Hepatocyte (in vitro differentiated cells): ENCODE measurements at regions not wholly inside any gene's neighbourhood (a gene's known extent, or its start where the extent isn't known, plus 50 kb on each side); places are given as distances from the start of the nearest gene placed in this dataset.

Experiments
- DNase-seq: peaks from one replicate; pipeline ENCODE4 v3.0.0-alpha.2; 2016; ENCODE audit warnings: low spot score
- H2AFZ ChIP-seq: fragments of 200-600 bp; sonication (generic); 2 replicates; pipeline ENCODE4 v1.6.0; 2016; ENCODE audit warnings: antibody characterized with exemption, mild to moderate bottlenecking
- H3K27ac ChIP-seq: fragments of 200-600 bp; sonication (generic); 2 replicates; pipeline ENCODE4 v1.5.1; 2016; ENCODE audit warnings: mild to moderate bottlenecking
- H3K27me3 ChIP-seq: fragments of 200-600 bp; sonication (generic); 2 replicates; pipeline ENCODE4 v1.6.1; 2016
- H3K36me3 ChIP-seq: fragments of 200-600 bp; sonication (generic); replicated peaks from 2 replicates; pipeline ENCODE4 v1.5.1; 2016; ENCODE audit warnings: low read depth; ENCODE audit not compliant: insufficient read depth
- H3K4me1 ChIP-seq: fragments of 200-600 bp; sonication (generic); 2 replicates; pipeline ENCODE4 v1.5.1; 2016; ENCODE audit warnings: mild to moderate bottlenecking, moderate library complexity; ENCODE audit not compliant: insufficient read depth
- H3K4me2 ChIP-seq: fragments of 200-600 bp; sonication (generic); 2 replicates; pipeline ENCODE4 v1.6.0; 2016
- H3K4me3 ChIP-seq: fragments of 200-600 bp; sonication (generic); 2 replicates; pipeline ENCODE4 v1.5.1; 2016; ENCODE audit warnings: mild to moderate bottlenecking
- H3K79me2 ChIP-seq: fragments of 200-600 bp; sonication (generic); 2 replicates; pipeline ENCODE4 v1.6.0; 2017; ENCODE audit warnings: mild to moderate bottlenecking
- H3K9me2 ChIP-seq: fragments of 200-600 bp; sonication (generic); replicated peaks from 2 replicates; pipeline ENCODE4 v1.6.0; 2017; ENCODE audit warnings: mild to moderate bottlenecking; ENCODE audit not compliant: insufficient read depth
- H3K9me3 ChIP-seq: fragments of 200-600 bp; sonication (generic); 2 replicates; pipeline ENCODE4 v1.5.1; 2016; ENCODE audit warnings: low read depth, mild to moderate bottlenecking
- H4K20me1 ChIP-seq: fragments of 200-600 bp; sonication (generic); 2 replicates; pipeline ENCODE4 v1.6.0; 2016; ENCODE audit warnings: mild to moderate bottlenecking; ENCODE audit not compliant: insufficient read depth, poor library complexity, severe bottlenecking
- EZH2 ChIP-seq: fragments of 200-600 bp; sonication (generic); IDR thresholded peaks from 2 replicates; pipeline ENCODE4 v1.6.1; 2016; ENCODE audit warnings: antibody characterized with exemption, mild to moderate bottlenecking, borderline replicate concordance
- EZH2phosphoT487 ChIP-seq: fragments of 200-600 bp; sonication (generic); IDR thresholded peaks from one replicate; pipeline ENCODE4 v1.6.1; 2018; ENCODE audit warnings: antibody characterized with exemption, mild to moderate bottlenecking, low read depth, moderate library complexity; ENCODE audit not compliant: unreplicated experiment, severe bottlenecking
- WGBS: methylation state at CpG from one replicate; pipeline ENCODE4 v1.1.6; 2016; ENCODE audit warnings: low lambda C conversion rate; ENCODE audit errors: missing lambda C conversion rate; 5-methylcytosine and 5-hydroxymethylcytosine counted together
- TF ChIP-seq, protein P1 (sequence below): fragments of 200-600 bp; sonication (generic); IDR thresholded peaks from 2 replicates; pipeline ENCODE4 v1.5.1; 2016; ENCODE audit warnings: antibody characterized with exemption, mild to moderate bottlenecking; ENCODE audit not compliant: poor library complexity

DNA sequence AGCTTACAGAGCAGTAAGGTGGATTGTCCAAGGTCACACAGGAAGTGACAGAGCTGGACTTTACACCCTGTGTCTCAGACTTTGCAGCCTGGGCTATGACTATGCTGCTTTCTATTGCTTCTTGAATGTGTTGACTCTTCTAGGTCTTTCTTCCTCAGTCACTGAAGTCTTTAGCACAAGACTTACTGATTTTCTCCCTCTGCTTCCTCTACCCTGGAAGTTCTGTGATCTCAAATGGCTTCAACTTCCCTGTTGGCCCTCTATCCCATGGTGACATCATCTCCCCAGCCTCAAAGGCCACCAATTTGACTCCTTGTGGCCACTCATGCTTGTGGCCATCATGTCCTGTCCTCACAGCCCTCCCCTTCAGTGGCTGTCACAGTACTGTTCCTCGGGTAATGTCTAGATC, 181.3 kb downstream of the HS3ST3A1 start:
- Histone ChIP-seq H3K9me3 (no peaks in the 10 kb centered on the region), H3K9me2 (no peaks in the 10 kb centered on the region), H2AFZ (no peak overlapping the region), H3K27ac (peak overlapping the region; percentile 97), H3K36me3 (no peaks in the 10 kb centered on the region), H3K4me3 (no peak overlapping the region), H3K4me1 (peaks cover 16% of the 10 kb centered on the region), H3K27me3 (no peaks in the 10 kb centered on the region), H3K4me2 (no peak overlapping the region), H3K79me2 (no peaks in the 10 kb centered on the region), H4K20me1 (no peaks in the 10 kb centered on the region)
- DNase-seq = peak; percentile 41
- 100% methylated on average over 1 of the region's 1 CpG for WGBS
- TF ChIP-seq, protein P1, sequence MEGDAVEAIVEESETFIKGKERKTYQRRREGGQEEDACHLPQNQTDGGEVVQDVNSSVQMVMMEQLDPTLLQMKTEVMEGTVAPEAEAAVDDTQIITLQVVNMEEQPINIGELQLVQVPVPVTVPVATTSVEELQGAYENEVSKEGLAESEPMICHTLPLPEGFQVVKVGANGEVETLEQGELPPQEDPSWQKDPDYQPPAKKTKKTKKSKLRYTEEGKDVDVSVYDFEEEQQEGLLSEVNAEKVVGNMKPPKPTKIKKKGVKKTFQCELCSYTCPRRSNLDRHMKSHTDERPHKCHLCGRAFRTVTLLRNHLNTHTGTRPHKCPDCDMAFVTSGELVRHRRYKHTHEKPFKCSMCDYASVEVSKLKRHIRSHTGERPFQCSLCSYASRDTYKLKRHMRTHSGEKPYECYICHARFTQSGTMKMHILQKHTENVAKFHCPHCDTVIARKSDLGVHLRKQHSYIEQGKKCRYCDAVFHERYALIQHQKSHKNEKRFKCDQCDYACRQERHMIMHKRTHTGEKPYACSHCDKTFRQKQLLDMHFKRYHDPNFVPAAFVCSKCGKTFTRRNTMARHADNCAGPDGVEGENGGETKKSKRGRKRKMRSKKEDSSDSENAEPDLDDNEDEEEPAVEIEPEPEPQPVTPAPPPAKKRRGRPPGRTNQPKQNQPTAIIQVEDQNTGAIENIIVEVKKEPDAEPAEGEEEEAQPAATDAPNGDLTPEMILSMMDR = no peak
- TF ChIP-seq EZH2 (no peak), EZH2phosphoT487 (no peak)

DNA sequence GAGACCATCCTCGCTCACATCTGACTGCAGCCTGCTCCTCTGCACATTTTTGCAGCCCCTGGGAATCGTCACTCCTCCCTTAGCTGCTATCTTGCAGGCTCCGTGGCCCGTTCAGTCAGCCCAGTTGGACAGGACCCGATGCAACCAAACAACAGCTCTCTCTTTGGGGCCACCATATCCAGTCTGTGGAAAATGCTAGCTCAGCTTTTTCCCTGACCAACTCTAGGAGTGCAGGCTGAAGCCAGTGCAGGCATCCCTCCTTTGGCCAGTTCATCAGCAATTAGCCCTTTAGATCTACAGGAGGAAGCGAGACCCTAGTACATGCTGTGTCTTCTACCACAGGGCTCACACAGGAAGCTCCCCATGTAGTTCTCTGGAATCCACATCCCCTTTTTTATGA, 182.1 kb downstream of the HS3ST3A1 start:
- WGBS = 93% methylated on average over 6 of the region's 6 CpGs
- no peak for DNase-seq

DNA sequence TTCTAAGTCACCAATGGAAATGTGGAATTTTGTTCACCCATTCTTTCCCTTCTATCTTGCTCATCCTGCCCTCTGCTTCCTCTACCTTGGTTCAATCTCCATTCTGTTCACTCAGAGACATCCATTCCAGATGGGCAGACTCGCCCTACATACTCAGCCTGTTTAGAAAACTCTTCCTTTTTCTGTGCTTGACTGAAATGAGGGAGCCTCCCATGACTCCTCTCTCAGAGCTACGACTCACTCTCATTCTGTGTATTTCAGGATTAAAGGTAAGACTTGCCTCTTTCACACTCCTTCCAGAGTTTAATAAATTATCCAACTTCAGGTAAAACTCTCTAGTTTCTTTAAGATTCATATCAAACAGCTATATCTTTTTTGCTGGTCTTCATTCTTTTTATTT, 182.8 kb downstream of the HS3ST3A1 start:
- H3K9me2 ChIP-seq = no peaks in the 10 kb centered on the region
- no peaks in the 10 kb centered on the region for H3K79me2 ChIP-seq
- no peaks in the 10 kb centered on the region for H3K27me3 ChIP-seq
- DNase-seq = no peak
- no peak overlapping the region for H3K4me3 ChIP-seq
- H3K36me3 ChIP-seq = no peaks in the 10 kb centered on the region
- TF ChIP-seq EZH2 (no peak), EZH2phosphoT487 (no peak)
- TF ChIP-seq, protein P1 = no peak
- WGBS = 91% methylated on average over 2 of the region's 2 CpGs
- H3K4me1 ChIP-seq = peaks cover 17% of the 10 kb centered on the region
- H3K9me3 ChIP-seq = no peaks in the 10 kb centered on the region
- H4K20me1 ChIP-seq = no peaks in the 10 kb centered on the region
- no peak overlapping the region for H3K4me2 ChIP-seq
- no peak overlapping the region for H3K27ac ChIP-seq
- H2AFZ ChIP-seq = no peak overlapping the region

More for the DNA sequence above, 182.1 kb downstream of the HS3ST3A1 start:
- no peaks in the 10 kb centered on the region for H3K9me3 ChIP-seq
- H4K20me1 ChIP-seq = no peaks in the 10 kb centered on the region
- H2AFZ ChIP-seq = no peak overlapping the region
- H3K27me3 ChIP-seq = no peaks in the 10 kb centered on the region
- peaks cover 17% of the 10 kb centered on the region for H3K4me1 ChIP-seq
- TF ChIP-seq, protein P1 = no peak
- TF ChIP-seq EZH2phosphoT487 (no peak), EZH2 (no peak)
- no peaks in the 10 kb centered on the region for H3K9me2 ChIP-seq
- no peaks in the 10 kb centered on the region for H3K36me3 ChIP-seq
- H3K4me2 ChIP-seq = no peak overlapping the region
- H3K27ac ChIP-seq = peak overlapping the region; percentile 97
- no peak overlapping the region for H3K4me3 ChIP-seq
- no peaks in the 10 kb centered on the region for H3K79me2 ChIP-seq

DNA sequence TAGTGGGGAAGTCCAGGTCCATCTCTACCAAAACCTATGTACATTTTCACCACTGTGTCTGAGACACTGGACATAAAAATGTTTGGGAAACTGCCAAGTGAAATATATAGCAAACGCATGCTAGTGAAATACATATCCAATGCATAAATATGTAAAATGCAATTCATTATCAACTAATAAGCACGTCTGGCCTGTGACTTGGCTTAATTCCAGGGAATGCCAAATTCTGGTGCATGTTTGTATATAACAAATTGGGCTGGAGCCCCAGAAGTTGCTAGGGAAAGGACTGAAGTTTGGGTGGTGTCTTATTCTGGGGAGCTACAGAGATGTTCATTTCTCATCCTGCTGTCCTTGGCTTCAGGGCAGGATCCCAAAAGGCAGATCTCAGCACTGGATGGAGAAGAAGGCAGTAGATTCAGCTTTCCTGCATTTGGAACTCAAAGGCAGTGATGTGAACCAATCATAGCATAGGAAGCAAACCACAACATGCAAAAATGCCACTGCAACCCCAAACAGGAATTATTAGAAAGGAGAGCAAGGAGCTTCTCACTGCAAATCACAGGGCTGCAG, 184.3 kb downstream of the HS3ST3A1 start:
- no peak overlapping the region for H3K27ac ChIP-seq
- no peaks in the 10 kb centered on the region for H4K20me1 ChIP-seq
- H3K36me3 ChIP-seq = no peaks in the 10 kb centered on the region
- H3K9me2 ChIP-seq = no peaks in the 10 kb centered on the region
- no peaks in the 10 kb centered on the region for H3K27me3 ChIP-seq
- WGBS = 57% methylated on average over 2 of the region's 2 CpGs
- H3K9me3 ChIP-seq = no peaks in the 10 kb centered on the region
- H3K4me2 ChIP-seq = no peak overlapping the region
- no peak for DNase-seq
- H3K79me2 ChIP-seq = no peaks in the 10 kb centered on the region
- peaks cover 17% of the 10 kb centered on the region for H3K4me1 ChIP-seq
- no peak overlapping the region for H2AFZ ChIP-seq
- H3K4me3 ChIP-seq = no peak overlapping the region
- TF ChIP-seq EZH2 (no peak), EZH2phosphoT487 (no peak)
- TF ChIP-seq, protein P1 = no peak
